NCI-H2107 treated with DMSO at 0.1 percent for 48 hours (cell line): ENCODE measurements at regions not wholly inside any gene's neighbourhood (a gene's known extent, or its start where the extent isn't known, plus 50 kb on each side); places are given as distances from the start of the nearest gene placed in this dataset.
A peak's percentile ranks its signal among the peaks of the same experiment; 100 is the strongest.

Experiments used
- DNase-seq: peaks from one replicate; lab custom pipeline; 2025; ENCODE audit not compliant: unreplicated experiment; lab: John Stamatoyannopoulos, UW

- DNase-seq = no peak
These were observed 58.9 kb upstream of the CTNNA2 start for GRCh38 chr2:79453918-79454317.

- DNase-seq = no peak
These were observed 60.2 kb upstream of the CTNNA2 start for GRCh38 chr2:79452651-79453050.

- no peak for DNase-seq
These were observed 65.4 kb upstream of the CTNNA2 start for GRCh38 chr2:79447463-79447862.

- DNase-seq = no peak
These were observed 66.5 kb upstream of the CTNNA2 start for GRCh38 chr2:79446313-79446712.

GRCh38 chr2:79437433-79438267 lies 75.2 kb upstream of the CTNNA2 start:
- DNase-seq = peak; percentile 20

- no peak for DNase-seq
These were observed 78.5 kb upstream of the CTNNA2 start for GRCh38 chr2:79434362-79434761.

- DNase-seq = no peak
These were observed 80.1 kb upstream of the CTNNA2 start for GRCh38 chr2:79432731-79433146.

GRCh38 chr2:79428745-79429144 lies 84.1 kb upstream of the CTNNA2 start:
- no peak for DNase-seq

- DNase-seq = no peak
These were observed 98.2 kb upstream of the CTNNA2 start for GRCh38 chr2:79414690-79415089.

- DNase-seq = no peak
These were observed 118.4 kb upstream of the CTNNA2 start for GRCh38 chr2:79394485-79394859.

- DNase-seq = no peak
These were observed 118.9 kb upstream of the CTNNA2 start for GRCh38 chr2:79393806-79394484.

- no peak for DNase-seq
These were observed 119.7 kb upstream of the CTNNA2 start for GRCh38 chr2:79393107-79393685.

GRCh38 chr2:79389481-79389880 lies 123.4 kb upstream of the CTNNA2 start:
- DNase-seq = no peak

- no peak for DNase-seq
These were observed 124.8 kb upstream of the CTNNA2 start for GRCh38 chr2:79388024-79388423.

GRCh38 chr2:79387431-79387830 lies 125.4 kb upstream of the CTNNA2 start:
- DNase-seq = no peak

- DNase-seq = no peak
These were observed 129.2 kb upstream of the CTNNA2 start for GRCh38 chr2:79383681-79384080.

GRCh38 chr2:79375817-79376216 lies 137.0 kb upstream of the CTNNA2 start:
- DNase-seq = no peak

GRCh38 chr2:79373358-79374130 lies 139.3 kb upstream of the CTNNA2 start:
- DNase-seq = no peak

- no peak for DNase-seq
These were observed 141.8 kb upstream of the CTNNA2 start for GRCh38 chr2:79370976-79371538.

- no peak for DNase-seq
These were observed 143.7 kb upstream of the CTNNA2 start for GRCh38 chr2:79369127-79369526.

GRCh38 chr2:79368116-79368630 lies 144.7 kb upstream of the CTNNA2 start:
- DNase-seq = no peak
